Activated CD4-positive, alpha-beta T cell treated with anti-CD3 and anti-CD28 coated beads, Interleukin-2, Interleukin-6, amounts not matched to agents 100 ng/mL and 50 ng/mL, durations not matched to agents 16 hours and 8 hours (primary cell): ENCODE measurements at regions not wholly inside any gene's neighbourhood (a gene's known extent, or its start where the extent isn't known, plus 50 kb on each side); places are given as distances from the start of the nearest gene placed in this dataset.
A peak's percentile ranks its signal among the peaks of the same experiment; 100 is the strongest.
"Not testable (repeated sequence)": the region's sequence is repeated elsewhere in the genome, so short reads cannot be mapped to it uniquely, and the experiment has no call there.

ENCODE experiments used
- DNase-seq: peaks from one replicate; pipeline ENCODE4 v3.0.0-alpha.2; 2020

DNA sequence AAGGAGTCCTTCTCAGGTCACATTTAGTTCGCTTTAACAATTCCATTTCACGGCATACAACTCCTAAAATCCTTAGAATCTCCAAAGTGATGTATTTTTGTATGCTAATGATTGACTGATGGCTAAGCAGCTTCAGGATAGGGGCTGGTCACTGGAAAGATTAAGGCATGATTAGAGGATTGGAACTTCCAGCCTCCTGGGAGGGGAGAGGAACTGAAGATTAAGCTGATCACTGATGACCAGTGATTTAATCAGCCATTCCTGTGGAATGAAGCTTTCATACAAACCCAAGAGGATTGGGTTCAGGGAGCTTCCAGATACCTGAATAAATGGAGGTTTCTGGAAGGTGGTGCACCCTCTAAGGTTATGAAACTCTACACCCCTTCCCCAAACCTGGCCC is 123.9 kb upstream of the CDK13 start:
- DNase-seq: no peak

DNA sequence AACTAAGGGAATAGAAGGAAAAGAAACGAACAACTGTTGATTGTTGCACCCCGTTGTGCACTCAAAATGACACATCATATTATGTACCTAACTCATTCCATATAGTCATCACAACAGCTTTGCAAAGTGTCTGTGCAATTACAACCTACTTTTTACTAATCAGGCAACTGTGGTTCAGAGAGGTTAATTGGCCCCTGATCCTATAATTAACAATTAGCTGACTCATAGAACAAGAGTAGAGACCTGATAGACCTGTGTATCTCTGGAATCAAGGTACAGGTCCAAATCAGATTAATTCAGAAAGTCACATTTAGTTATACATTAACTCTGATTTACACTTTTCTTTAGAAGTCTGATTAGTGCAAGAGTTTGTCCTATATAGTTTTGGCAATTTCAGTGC is 122.5 kb upstream of the CDK13 start:
- no peak for DNase-seq

DNA sequence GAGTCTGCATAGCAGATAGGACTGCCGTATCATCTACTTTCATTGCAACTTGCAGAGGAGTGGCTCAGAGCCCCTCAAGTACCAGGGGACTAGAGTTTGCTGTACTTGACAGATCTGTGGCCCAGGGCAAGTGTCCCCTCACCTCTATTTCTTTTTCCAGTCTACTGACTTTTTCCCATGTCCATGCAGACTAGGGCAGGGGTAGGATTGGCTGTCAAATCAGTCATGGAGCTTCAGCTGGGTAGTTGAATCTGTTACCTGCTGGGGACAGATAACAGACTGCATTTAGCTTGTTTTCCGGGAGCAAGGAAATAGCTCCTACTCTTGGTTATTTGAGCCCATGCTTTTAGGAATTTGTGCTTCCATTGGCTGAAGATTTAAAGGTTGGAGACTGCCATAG is 121.0 kb upstream of the CDK13 start:
- no peak for DNase-seq

DNA sequence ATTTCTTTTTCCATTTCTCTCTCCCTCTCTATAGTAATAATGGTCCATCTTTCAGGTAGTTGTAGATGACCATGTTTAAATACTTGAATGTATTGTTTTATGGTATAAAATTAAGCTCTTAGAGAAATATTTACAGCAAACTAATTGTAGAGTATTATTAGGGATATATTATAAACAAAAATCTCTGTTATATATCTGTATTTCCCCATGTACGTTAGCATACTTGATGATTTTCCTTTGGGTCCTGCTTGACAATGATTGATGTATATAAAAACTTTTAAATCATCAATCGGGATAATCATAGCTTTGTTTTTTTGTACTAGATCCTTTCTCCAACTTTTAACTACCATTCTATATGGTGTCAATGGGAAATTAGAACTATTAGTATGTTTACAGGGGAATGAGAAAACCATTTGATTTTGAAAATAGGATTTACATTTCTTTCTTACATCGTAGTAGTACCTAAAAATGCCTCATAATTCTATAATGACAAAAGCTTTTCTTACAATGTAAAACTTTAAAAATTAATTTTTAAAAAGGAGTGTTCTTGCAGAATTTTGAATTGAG is 117.5 kb upstream of the CDK13 start:
- no peak for DNase-seq

DNA sequence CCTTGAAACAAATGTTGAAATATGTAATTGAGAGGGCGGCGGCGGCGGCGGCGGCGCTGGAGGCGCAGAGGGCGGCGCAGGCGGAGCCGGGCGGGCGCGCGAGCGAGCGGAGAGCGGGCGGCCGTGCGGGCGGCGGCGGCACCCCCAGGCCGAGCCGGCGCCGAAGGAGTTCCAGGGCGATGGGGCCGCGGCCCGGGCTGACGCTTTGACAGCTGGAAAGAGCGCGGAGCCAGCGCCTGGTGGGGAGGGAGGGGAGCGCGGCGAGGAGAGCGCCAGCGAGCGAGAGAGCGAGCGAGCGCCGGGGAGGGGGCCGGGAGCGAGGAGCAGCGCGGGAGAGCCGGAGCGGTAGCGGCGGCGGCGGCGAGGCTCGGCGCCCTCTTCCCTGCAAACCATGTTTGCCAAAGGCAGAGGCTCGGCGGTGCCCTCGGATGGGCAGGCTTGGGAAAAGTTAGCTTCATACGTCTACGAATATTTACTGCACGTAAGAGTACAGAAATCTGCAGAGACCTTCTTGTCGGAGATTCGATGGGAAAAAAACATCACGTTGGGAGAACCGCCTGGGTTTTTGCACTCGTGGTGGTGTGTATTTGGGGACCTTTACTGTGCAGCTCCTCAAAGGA is 116.8 kb upstream of the CDK13 start:
- DNase-seq: peak; percentile 51

DNA sequence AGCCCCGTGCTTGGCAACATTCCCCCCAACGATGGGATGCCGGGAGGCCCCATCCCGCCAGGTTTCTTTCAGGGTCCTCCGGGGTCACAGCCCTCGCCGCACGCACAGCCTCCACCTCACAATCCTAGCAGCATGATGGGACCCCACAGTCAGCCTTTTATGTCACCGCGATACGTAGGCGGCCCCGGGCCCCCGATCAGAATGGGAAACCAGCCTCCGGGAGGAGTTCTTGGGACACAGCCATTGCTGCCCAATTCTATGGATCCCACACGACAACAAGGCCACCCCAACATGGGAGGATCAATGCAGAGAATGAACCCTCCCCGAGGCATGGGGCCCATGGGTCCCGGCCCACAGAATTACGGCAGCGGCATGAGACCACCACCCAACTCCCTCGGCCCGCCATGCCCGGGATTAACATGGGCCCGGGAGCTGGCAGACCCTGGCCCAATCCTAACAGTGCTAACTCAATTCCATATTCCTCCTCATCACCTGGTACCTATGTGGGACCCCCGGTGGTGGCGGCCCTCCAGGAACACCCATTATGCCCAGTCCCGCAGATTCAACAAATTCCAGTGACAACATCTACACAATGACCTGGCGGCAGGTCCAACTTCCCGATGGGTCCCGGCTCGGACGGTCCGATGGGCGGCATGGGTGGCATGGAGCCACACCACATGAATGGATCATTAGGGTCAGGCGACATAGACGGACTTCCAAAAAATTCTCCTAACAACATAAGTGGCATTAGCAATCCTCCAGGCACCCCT is 116.0 kb upstream of the CDK13 start:
- DNase-seq: not testable (repeated sequence)

DNA sequence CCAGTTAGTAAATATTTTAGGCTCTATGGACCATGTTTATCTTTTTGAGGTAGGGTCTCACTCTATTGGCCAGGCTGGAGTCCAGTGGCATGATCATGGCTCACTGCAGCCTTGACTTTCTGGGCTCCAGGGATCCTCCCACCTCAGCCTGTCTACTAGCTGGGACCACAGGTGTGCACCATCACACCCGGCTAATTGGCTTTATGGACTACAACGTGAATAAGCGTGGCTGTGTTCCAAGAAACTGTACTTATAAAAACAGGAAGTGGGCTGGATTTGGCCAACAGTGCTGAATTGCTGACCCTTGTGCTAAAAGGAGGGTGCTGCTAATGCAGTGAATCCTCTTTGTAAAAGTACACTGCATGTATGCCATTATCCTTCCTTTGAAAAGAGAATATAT is 111.7 kb upstream of the CDK13 start:
- DNase-seq: no peak

DNA sequence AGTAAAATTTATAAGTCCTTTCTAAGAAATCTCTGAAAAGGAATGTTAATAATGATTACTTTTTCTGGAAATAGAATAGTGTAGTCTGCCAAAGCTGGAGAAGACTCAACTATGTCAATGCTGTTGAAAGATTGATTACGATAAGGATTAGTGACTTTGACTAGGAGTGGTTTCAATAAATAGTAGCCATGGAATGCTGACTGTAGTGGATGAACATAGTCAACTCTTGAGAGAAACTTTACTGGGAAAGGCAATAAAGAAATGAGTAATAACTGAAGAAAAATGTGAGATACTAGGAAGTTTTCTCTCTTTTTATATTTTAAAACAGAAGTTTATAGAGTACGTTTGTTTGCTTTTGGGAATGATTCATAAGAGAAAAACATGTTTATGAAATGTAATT is 105.0 kb upstream of the CDK13 start:
- DNase-seq: no peak

DNA sequence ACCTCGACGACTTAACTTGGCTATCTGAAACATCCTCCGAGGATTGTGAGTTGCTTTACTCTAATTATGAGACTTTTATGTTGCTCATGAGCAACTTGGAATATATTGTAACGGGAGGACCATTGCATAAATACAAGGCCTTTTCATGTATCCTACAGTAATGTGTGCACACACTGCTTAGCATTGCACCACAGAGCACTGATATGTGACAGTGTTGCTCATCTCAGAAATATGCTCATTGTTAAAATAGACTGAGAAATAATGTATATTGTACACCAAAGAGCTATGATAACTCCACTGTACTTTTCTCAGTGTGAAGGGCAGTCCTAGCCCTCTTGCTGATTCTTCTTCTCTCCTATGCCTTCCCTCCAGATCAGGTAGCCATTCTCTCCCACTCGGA is 102.8 kb upstream of the CDK13 start:
- DNase-seq: no peak

DNA sequence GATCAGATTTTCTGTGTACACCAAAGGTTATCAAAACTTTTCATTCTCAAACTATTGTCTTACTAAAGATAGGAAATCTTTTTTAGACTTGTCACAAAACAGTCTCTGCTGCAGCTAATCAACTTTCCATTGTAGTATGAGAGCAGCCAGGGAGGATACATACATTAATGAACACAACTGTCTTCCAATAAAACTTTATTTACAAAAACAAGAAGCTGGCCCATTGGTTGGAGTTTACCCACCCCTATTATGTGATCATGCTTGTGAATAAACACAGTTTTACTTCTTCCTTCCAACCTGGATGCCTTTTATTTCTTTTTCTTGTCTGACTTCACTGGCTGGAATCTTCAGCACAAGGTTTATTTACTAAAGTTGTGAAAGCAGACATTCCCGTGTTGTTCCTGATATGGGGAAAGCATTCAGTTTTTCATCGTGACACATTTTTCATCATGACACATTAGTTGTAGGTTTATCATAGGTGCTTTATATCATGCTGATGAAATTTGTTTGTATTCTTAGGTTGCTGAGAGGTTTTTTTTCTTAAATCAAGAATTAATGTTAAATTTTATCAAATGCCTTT is 98.5 kb upstream of the CDK13 start:
- no peak for DNase-seq

DNA sequence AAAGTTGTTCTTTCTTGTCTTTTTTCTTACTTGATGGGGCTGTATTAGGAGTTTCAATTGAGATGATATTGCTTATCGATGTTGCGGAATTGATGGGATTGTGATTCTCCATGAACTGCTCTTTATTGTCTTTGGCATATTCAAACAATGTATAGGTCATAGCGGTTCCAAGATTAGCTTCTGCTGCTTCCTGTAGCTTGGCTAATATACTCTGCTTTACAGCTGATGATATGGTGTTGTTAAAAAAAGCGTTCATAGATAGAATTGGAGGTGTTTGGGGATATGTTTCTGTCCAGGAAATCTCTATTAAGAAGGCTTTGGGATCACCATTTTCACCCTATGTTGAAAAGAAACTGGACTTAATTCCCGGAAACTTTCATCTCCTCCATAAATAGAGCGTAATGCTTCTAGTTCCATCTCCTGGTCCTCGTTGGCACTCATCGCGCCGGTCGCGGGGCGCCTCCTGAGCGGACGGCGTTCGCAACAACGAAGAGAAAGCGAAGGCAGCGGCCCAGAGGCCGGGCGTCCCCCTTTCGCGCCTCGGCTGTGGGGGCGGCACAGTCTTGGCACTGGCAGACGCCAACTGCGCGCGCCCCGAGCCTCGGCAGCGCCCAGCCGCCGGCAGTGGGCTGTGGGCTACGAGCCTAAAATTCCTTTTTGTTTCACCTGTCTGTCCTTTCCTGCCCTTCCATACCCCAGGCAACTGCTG is 95.3 kb upstream of the CDK13 start:
- not testable (repeated sequence) for DNase-seq

DNA sequence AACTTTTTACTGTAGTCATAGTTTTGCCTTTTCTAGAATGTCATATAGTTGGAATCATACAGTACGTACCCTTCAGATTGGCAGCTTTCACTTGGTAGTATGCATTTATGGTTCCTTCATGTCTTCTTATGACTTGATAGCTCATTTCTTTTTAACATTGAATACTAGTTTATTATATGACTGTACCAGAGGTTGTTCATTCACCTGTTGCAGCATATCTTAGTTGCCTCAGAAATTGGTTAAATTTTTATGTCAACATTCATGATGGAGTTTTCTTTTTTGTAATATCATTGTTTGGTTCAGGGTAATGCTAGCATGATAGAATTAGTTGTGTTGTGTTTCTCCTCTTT is 94.8 kb upstream of the CDK13 start:
- no peak for DNase-seq

DNA sequence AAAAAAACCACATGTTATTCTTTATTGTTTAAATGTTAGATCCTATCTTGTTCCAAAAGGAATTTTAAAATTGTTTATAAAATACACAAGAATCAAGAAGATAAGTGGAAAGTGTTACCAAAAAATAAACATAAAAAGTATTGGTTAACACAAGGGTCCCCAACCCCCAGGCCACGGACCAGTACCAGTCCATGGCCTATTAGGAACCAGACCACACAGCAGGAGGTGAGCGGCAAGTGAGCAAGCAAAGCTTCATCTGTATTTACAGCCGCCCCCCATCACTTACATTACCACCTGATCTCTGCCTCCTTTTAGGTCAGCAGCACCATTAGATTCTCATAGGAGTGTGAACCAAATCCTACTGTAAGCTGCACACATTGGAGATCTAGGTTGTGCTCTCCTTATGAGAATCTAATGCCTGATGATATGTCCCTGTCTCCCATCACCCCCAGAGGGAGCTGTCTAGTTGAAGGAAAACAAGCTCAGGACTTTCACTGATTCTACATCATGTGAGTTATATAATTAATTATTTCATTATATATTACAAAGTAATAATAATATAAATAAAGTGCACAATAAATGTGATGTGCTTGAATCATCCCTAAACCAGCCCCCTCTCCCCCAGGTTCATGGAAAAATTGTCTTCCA is 86.3 kb upstream of the CDK13 start:
- not testable (repeated sequence) for DNase-seq

DNA sequence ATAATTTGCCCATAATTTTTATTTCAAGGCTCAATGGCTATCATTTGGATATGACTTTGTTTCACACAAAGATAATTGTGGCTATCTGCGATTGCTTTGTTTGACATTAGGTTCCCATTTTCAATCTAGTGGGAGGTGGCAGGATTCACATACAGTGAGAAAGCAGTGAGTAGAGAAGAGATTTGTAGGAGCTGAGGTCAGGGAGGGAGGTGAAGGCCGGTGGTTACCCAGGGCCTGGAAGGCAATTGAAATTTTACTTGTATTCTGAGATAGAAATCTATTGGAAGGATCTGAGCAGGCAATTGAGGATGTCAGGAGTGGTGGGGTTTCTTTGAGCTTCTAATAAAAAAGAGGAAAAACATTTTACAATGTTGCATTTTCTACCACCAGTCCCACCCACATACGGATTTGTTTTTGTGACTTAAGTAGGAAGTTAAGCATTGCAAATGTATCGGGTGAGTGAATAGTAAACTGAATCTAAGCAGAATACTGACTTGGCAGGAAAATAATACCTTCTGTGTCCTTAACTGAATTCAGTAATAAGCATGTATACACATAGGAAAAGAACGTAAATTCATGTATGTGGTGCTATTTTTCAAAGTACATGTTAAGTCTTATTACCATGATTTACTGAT is 80.1 kb upstream of the CDK13 start:
- not testable (repeated sequence) for DNase-seq

DNA sequence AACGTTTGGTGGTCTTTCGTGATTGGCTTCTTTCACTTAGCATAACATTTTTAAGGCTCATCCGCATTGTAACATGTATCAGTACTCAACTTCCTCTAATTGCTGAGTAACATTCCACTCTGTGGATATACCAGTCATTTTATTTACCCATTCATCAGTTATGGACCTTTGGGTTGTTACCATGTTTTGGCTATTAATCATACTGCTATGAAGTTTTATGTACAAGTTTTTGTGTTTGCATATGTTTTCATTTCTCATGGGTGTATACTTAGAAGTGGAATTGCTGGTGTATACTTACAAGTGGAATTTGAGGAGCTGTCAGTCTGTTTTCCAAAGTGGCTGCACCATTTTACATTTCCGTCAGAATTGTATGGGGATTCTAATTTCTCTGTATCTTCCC is 78.4 kb upstream of the CDK13 start:
- DNase-seq: not testable (repeated sequence)

DNA sequence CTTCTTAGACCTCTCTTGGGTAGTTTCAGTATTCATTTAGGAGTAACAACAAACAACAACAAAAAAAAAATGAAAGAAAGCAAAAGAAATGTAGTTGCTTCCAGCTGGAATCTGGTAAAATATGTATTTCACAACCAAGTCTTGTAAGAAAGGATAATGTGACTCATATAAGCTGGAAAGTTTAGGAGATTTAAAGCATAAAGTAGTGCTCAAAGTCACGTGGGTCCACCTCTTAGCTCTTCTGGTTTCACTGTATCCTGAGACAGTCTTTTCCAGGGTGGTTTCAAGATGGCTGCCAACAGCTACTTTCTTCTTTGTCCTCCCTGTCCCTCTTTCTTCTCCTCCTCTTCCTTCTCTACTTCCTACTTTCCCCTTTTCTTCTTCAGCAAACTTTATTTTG is 69.5 kb upstream of the CDK13 start:
- no peak for DNase-seq

DNA sequence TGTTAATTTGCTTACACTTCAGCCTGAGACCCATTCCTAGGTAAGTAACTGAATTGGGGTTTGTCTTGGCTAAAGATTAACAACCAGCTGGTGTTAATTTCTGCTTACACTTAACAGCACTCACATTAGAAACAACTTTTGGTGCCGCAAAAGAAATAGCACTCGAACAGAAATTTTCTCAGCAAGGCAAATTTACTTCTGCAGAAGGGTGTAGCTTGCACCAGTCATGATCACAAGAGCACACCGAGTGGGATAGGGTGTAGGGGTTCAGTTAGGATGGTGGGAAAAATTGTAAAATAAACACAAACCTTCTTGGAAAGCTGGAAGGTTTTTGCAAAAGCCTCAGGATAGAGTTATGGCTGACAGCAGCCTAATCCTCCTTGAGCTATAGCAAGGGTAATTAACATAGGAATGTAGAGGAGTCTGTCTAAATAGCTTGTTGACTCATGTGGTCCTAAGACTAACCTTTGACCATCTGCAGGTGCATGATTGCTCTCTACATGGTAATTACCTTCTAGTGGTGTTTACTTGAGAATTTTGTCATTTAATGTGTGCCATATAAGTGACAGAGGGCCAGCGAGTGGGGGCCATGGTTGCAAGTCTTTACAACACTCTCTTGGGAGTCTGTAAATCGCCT is 67.8 kb upstream of the CDK13 start:
- DNase-seq: no peak

DNA sequence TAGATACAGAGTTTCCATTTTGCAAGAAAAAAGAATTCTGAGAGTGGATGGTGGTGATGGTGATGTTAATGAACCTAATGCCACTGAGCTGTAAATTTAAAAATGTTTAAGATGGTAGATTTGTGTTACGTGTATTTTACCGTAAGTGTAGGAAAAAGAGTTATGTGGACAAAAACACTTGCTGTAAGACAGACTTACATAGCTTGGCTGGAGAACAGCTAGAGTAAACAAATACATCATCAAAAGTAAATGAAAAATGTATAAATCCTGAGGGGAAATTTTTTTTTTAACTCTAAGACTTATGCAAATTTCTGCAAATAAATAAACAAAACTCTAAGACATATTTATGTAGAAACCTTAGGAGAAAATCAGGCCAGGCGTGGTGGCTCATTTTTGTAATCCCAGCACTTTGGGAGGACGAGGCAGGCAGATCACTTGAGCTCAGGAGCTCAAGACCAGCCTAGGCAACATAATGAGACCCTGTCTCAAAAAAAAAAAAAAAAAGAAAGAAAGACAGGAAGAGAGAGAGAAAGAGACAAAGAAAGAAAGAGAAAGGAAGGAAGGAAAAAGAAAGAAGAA is 66.2 kb upstream of the CDK13 start:
- no peak for DNase-seq

DNA sequence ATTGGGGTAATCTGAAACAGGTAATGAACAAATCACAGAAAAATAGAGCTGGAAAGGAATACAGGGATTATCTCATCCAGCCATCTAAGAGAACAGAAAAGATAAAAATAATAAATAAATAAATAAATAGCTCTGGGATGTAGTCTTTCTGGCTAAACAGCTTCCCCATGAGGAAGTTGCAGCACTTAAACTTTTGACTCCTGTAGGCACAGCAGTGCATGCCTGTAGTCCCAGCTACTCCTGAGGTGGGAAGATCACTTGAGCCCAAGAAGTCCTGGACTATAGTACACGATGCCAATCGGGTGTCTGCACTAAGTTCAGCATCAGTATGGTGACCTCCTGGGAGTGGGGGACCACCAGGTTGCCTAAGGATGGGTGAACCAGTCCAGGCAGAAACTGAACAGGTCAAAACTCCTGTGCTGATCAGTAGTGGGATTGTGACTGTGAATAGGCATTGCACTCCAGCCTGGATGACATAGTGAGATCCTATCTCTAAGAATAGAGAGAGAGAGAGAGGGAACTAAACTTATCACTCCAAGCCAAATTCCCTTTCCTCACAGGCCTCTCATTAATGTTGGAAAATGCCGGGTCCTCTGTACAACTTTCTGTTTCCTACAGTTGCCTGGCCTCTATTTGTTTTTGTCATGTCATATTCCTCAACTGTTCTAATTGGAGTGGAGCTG is 61.7 kb upstream of the CDK13 start:
- DNase-seq: no peak

DNA sequence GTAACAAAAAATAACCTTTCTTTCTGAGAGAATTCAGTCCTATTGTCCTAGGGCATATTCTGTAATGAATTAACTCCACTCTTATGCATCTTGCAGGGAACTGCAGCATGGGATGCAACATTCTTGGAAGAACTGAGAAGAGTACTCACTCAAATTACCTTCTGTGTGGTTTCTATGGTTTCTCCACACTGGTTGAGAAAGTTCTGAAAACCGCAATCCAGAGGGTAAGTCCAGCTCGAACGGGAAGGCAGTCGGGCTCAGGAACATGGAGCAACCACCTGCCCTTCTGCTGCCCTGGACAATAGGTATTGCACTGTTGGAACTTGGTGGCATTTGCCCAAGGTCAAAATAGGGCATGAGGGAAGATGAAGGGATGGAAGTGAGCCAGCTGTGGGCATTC is 59.6 kb upstream of the CDK13 start:
- DNase-seq: no peak

DNA sequence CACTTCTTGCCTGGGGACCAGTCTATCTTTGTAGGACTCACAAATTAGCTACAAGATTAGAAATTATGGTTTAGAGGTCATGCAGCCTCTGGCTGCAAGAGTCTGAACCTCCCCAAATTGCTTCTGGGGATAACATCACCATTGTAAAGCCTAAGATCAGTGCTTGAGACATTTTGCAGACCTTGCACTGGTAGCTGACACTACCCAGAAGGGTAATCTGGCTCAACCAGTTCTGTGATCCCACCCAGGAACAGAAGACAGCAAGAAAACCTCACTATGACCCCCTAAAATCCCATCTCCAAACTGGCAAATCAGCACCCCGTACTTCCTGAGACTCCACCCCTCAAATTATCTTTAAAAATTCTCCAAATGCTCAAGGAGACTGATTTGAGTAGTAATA is 58.2 kb upstream of the CDK13 start:
- no peak for DNase-seq
